CD14-positive monocyte (primary cell): ENCODE measurements at regions not wholly inside any gene's neighbourhood (a gene's known extent, or its start where the extent isn't known, plus 50 kb on each side); places are given as distances from the start of the nearest gene placed in this dataset.

Experiments
- DNase-seq, 3 donors: peaks; one replicate each; pipeline ENCODE4 v3.0.0-alpha.2; 2011 to 2022
- H2AFZ ChIP-seq: 2 replicates; pipeline ENCODE4 v1.6.0; 2012; ENCODE audit warnings: mild to moderate bottlenecking, low read depth, low read length, inconsistent platforms; ENCODE audit not compliant: insufficient read depth, poor library complexity, severe bottlenecking
- H3K27ac ChIP-seq, 2 donors: 1 replicate in 1 of 2; 2 replicates in 1 of 2; pipeline ENCODE4 v1.5.1; 2012 to 2013; ENCODE audit warnings: low read length in 2 of 2, control low read depth in 1 of 2, inconsistent platforms in 1 of 2, low read depth in 1 of 2, mild to moderate bottlenecking in 1 of 2
- H3K27me3 ChIP-seq, 2 donors: one replicate each; pipeline versions ENCODE4 v1.6.0 to v1.6.1; 2011 to 2013; ENCODE audit warnings: low read length in 2 of 2; ENCODE audit not compliant: control insufficient read depth in 2 of 2, insufficient read depth in 2 of 2
- H3K36me3 ChIP-seq, 2 donors: replicated peaks in 1 of 2; 1 replicate in 1 of 2; 2 replicates in 1 of 2; pipeline versions ENCODE4 v1.5.1 to v1.6.1; 2012 to 2013; ENCODE audit warnings: low read length in 2 of 2, control low read depth in 1 of 2, inconsistent platforms in 1 of 2, mild to moderate bottlenecking in 1 of 2; ENCODE audit not compliant: insufficient read depth in 2 of 2, control insufficient read depth in 1 of 2
- H3K4me1 ChIP-seq, 2 donors: 1 replicate in 1 of 2; 2 replicates in 1 of 2; pipeline versions ENCODE4 v1.5.1 to v1.6.1; 2012 to 2013; ENCODE audit warnings: low read length in 2 of 2, control low read depth in 1 of 2, inconsistent platforms in 1 of 2, mild to moderate bottlenecking in 1 of 2, moderate library complexity in 1 of 2; ENCODE audit not compliant: insufficient read depth in 2 of 2, control insufficient read depth in 1 of 2
- H3K4me2 ChIP-seq: replicated peaks from 2 replicates; pipeline ENCODE3; 2012; ENCODE audit warnings: low read length, moderate library complexity, mild to moderate bottlenecking; ENCODE audit not compliant: poor library complexity, severe bottlenecking; ENCODE audit errors: extremely low read depth
- H3K4me3 ChIP-seq, 3 experiments: fragments of 200-600 bp in 1 of 3; sonication (generic) in 1 of 3; replicated peaks in 1 of 3; 1 replicate in 2 of 3; 2 replicates in 1 of 3; pipeline ENCODE4 v1.5.1; 2011 to 2013; ENCODE audit warnings: low read length in 3 of 3, mild to moderate bottlenecking in 3 of 3, control low read depth in 2 of 3, low read depth in 2 of 3, inconsistent platforms in 1 of 3, moderate library complexity in 1 of 3
- H3K79me2 ChIP-seq: 2 replicates; pipeline ENCODE4 v1.6.0; 2012; ENCODE audit warnings: mild to moderate bottlenecking, control low read depth, inconsistent platforms, low read length, moderate library complexity; ENCODE audit not compliant: insufficient read depth
- H3K9ac ChIP-seq: 2 replicates; pipeline ENCODE4 v1.6.0; 2017; ENCODE audit warnings: low read length, mild to moderate bottlenecking; ENCODE audit not compliant: insufficient read depth, poor library complexity, severe bottlenecking
- H3K9me3 ChIP-seq, 2 donors: replicated peaks in 1 of 2; 1 replicate in 1 of 2; 2 replicates in 1 of 2; pipeline versions ENCODE4 v1.5.1 to v1.6.1; 2012 to 2013; ENCODE audit warnings: low read length in 2 of 2, control low read depth in 1 of 2; ENCODE audit not compliant: control insufficient read depth in 1 of 2, insufficient read depth in 1 of 2
- H4K20me1 ChIP-seq: 2 replicates; pipeline ENCODE4 v1.6.0; 2012; ENCODE audit warnings: mild to moderate bottlenecking, low read length, control low read depth, moderate library complexity; ENCODE audit not compliant: insufficient read depth
- H3K27ac Mint-ChIP-seq, 7 donors: one replicate each; pipeline ENCODE4 v1.8.0; 2020; ENCODE audit warnings: mild to moderate bottlenecking in 7 of 7, mixed read lengths in 7 of 7, moderate library complexity in 6 of 7, inconsistent platforms in 2 of 7
- H3K27me3 Mint-ChIP-seq, 3 donors: one replicate each; pipeline ENCODE4 v1.8.0; 2021 to 2022; ENCODE audit warnings: low read depth in 3 of 3, mild to moderate bottlenecking in 3 of 3, mixed read lengths in 3 of 3, moderate library complexity in 3 of 3, inconsistent platforms in 1 of 3
- H3K36me3 Mint-ChIP-seq, 2 donors: one replicate each; pipeline ENCODE4 v1.8.0; 2020; ENCODE audit warnings: mixed read lengths in 2 of 2, inconsistent platforms in 1 of 2, mild to moderate bottlenecking in 1 of 2
- H3K4me1 Mint-ChIP-seq: one replicate; pipeline ENCODE4 v1.8.0; 2020; ENCODE audit warnings: mild to moderate bottlenecking, mixed read lengths
- H3K4me3 Mint-ChIP-seq, 2 donors: one replicate each; pipeline ENCODE4 v1.8.0; 2020; ENCODE audit warnings: mild to moderate bottlenecking in 2 of 2, mixed read lengths in 2 of 2, moderate library complexity in 1 of 2
- H3K9me3 Mint-ChIP-seq, 7 donors: one replicate each; pipeline ENCODE4 v1.8.0; 2020 to 2022; ENCODE audit warnings: mixed read lengths in 7 of 7, mild to moderate bottlenecking in 6 of 7, moderate library complexity in 6 of 7, inconsistent platforms in 2 of 7
- CTCF ChIP-seq: fragments of 200-600 bp; IDR thresholded peaks from one replicate; pipeline ENCODE4 v1.8.0; 2022; ENCODE audit warnings: antibody characterized with exemption, mild to moderate bottlenecking
- WGBS: methylation state at CpG from one replicate; pipeline ENCODE4 v1.1.5; 2013; ENCODE audit warnings: missing lambda C conversion rate; ENCODE audit not compliant: insufficient coverage; 5-methylcytosine and 5-hydroxymethylcytosine counted together
- intact Hi-C, 2 donors: fragments of 100-400 bp; cut with micrococcal nuclease; formaldehyde crosslinking; loops; one replicate each; pipeline versions ENCODE4 v1.15.0 to v1.15.1; 2023

DNA sequence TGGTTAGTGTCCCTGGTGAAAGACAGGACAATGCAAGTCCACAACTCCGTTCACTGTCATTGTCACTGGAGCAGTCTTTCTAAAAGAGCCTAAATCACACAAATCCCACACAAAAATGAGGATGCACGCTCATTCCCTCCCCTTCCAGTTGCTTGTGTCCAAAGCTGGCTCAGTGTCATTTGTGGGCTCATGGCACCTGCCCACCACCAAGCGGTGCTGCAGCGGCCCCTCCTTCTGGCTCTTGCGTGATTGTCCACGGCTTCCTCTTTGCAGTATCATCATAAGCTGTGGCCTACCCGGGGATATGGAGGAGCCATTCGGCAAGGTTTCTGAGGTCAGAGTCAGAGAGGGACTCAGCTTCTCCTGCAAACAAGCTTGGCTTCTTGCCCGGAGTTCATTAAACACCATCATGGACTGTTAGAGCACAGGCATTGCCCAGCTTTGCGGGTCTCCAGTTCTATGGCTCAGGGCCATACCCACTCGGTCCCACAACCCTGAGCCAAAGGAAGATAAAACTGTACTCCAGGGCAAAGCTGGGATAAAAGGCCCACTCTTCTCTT lies 179.4 kb upstream of the AGAP1 start:
- Histone ChIP-seq H3K27ac (no peak overlapping the region), H3K27me3 (no peaks in the 10 kb centered on the region), H3K79me2 (no peaks in the 10 kb centered on the region), H3K9me3 (no peaks in the 10 kb centered on the region), H3K4me2 (no peak overlapping the region), H2AFZ (no peak overlapping the region), H3K36me3 (no peaks in the 10 kb centered on the region), H3K9ac (no peak overlapping the region), H3K4me3 (no peak overlapping the region), H4K20me1 (no peaks in the 10 kb centered on the region), H3K4me1 (no peaks in the 10 kb centered on the region)
- TF ChIP-seq CTCF = no peak
- H3K27me3 Mint-ChIP-seq = peaks cover 1 to 4% (median 2%) of the 10 kb centered on the region in 3 donors
- intact Hi-C loops = no loop called here
- H3K9me3 Mint-ChIP-seq = peaks cover 0 to 5% (median 3%) of the 10 kb centered on the region in 7 donors
- 74% methylated on average over 10 of the region's 11 CpGs for WGBS
- no peak overlapping the region for H3K4me3 Mint-ChIP-seq
- no peak for DNase-seq
- no peak overlapping the region for H3K27ac Mint-ChIP-seq
- H3K4me1 Mint-ChIP-seq = no peaks in the 10 kb centered on the region
- no peaks in the 10 kb centered on the region for H3K36me3 Mint-ChIP-seq

- H3K27ac Mint-ChIP-seq = no peak overlapping the region
- DNase-seq = no peak
- H4K20me1 ChIP-seq = no peaks in the 10 kb centered on the region
- no peak overlapping the region for H3K4me3 ChIP-seq
- H3K36me3 Mint-ChIP-seq = no peaks in the 10 kb centered on the region
- peaks cover 0 to 12% (median 2%) of the 10 kb centered on the region in 3 donors for H3K27me3 Mint-ChIP-seq
- no peaks in the 10 kb centered on the region for H3K4me1 Mint-ChIP-seq
- no peaks in the 10 kb centered on the region for H3K27me3 ChIP-seq
- no peak overlapping the region for H2AFZ ChIP-seq
- no peak for TF ChIP-seq CTCF
- H3K36me3 ChIP-seq = no peaks in the 10 kb centered on the region
- H3K27ac ChIP-seq = no peak overlapping the region
- peaks cover 0 to 9% (median 0%) of the 10 kb centered on the region in 7 donors for H3K9me3 Mint-ChIP-seq
- no peaks in the 10 kb centered on the region for H3K4me1 ChIP-seq
- no peak overlapping the region for H3K9ac ChIP-seq
- intact Hi-C loops = no loop called here
- no peaks in the 10 kb centered on the region for H3K79me2 ChIP-seq
- no peak overlapping the region for H3K4me3 Mint-ChIP-seq
- WGBS = no CpG with 5 or more reads among the region's 4 CpGs
- H3K4me2 ChIP-seq = no peak overlapping the region
- no peaks in the 10 kb centered on the region for H3K9me3 ChIP-seq
Measured at GRCh38 chr2:235319095-235319494, 174.7 kb upstream of the AGAP1 start.
